Panc1 (cell line): ENCODE measurements at regions not wholly inside any gene's neighbourhood (a gene's known extent, or its start where the extent isn't known, plus 50 kb on each side); places are given as distances from the start of the nearest gene placed in this dataset.

Source experiments
- ATAC-seq: fragments of 200-7000 bp; cut with Tn5 transposase; 2 replicates; pipeline ENCODE4 v1.9.1; 2020; ENCODE audit warnings: mild to moderate bottlenecking, moderate library complexity
- BruUV-seq: library from RNA; stranded (reverse); fragments of 400-500 nt; replicated peaks from 2 replicates; lab custom pipeline; 2021; lab: Mats Ljungman, UMichigan
- CTCF ChIA-PET: fragments of 300-600 bp; sonication (Branson Sonifier 250); formaldehyde crosslinking; loops from one replicate; lab custom pipeline; 2022; ENCODE audit warnings: antibody characterized with exemption; lab: Charles Lee
- POLR2A ChIA-PET: fragments of 300-600 bp; sonication (Branson Sonifier 250); formaldehyde crosslinking; loops from one replicate; lab custom pipeline; 2022; ENCODE audit warnings: antibody characterized with exemption; lab: Charles Lee
- DNase-seq: peaks from one replicate; pipeline ENCODE4 v3.0.0-alpha.2; 2010; ENCODE audit warnings: low read depth, low spot score
- H3K27ac ChIP-seq: 2 replicates; pipeline ENCODE4 v1.5.1; 2011; ENCODE audit warnings: mild to moderate bottlenecking, low read length, inconsistent platforms
- H3K27me3 ChIP-seq: fragments of 200-500 bp; sonication (Bioruptor generic); 2 replicates; pipeline ENCODE4 v1.6.0; 2014; ENCODE audit warnings: low read length, inconsistent platforms; ENCODE audit not compliant: control insufficient read depth, insufficient read depth
- H3K36me3 ChIP-seq: fragments of 200-500 bp; sonication (Bioruptor generic); 2 replicates; pipeline ENCODE4 v1.5.1; 2014; ENCODE audit warnings: inconsistent platforms, mild to moderate bottlenecking, low read length, moderate library complexity; ENCODE audit not compliant: control insufficient read depth, insufficient read depth
- H3K4me1 ChIP-seq: 2 replicates; pipeline ENCODE4 v1.5.1; 2011; ENCODE audit warnings: inconsistent platforms, mild to moderate bottlenecking, low read length, moderate library complexity; ENCODE audit not compliant: control insufficient read depth, insufficient read depth
- H3K4me3 ChIP-seq, 2 experiments: 2 replicates each; pipeline ENCODE4 v1.5.1; 2011 to 2012; ENCODE audit warnings: low read depth in 2 of 2, low read length in 2 of 2, mild to moderate bottlenecking in 2 of 2, inconsistent platforms in 1 of 2, moderate library complexity in 1 of 2
- H3K9me3 ChIP-seq: fragments of 200-500 bp; sonication (Bioruptor generic); 2 replicates; pipeline ENCODE4 v1.5.1; 2014; ENCODE audit warnings: low read depth, mild to moderate bottlenecking, inconsistent platforms, low read length, moderate library complexity; ENCODE audit not compliant: control insufficient read depth, insufficient read depth
- POLR2AphosphoS5 ChIP-seq: IDR thresholded peaks from 2 replicates; pipeline ENCODE4 v1.6.1; 2012; ENCODE audit warnings: mild to moderate bottlenecking, low read depth, low read length, moderate library complexity
- SIN3A ChIP-seq: IDR thresholded peaks from 2 replicates; pipeline ENCODE4 v1.6.1; 2012; ENCODE audit warnings: low read depth, mild to moderate bottlenecking, low read length, moderate library complexity, borderline replicate concordance; ENCODE audit not compliant: insufficient read depth
- TCF7L2 ChIP-seq: IDR thresholded peaks from 2 replicates; pipeline ENCODE4 v1.6.1; 2011; ENCODE audit warnings: mild to moderate bottlenecking, low read depth, low read length, inconsistent platforms
- in situ Hi-C: cut with HindIII; loops from 2 replicates; pipeline ENCODE4 v1.10.0; 2016; ENCODE audit warnings: low sequenced_read_pairs, low pct_unique_long_range_greater_than_20kb
- intact Hi-C: fragments of 100-400 bp; cut with micrococcal nuclease; formaldehyde crosslinking; loops from one replicate; pipeline ENCODE4 v1.10.0; 2022; ENCODE audit not compliant: unreplicated experiment
- TF ChIP-seq, protein P1 (sequence below), 2 experiments: IDR thresholded peaks; 2 replicates each; pipeline ENCODE4 v1.6.1; 2011 to 2012; ENCODE audit warnings: low read depth in 2 of 2, control low read depth in 1 of 2, low read length in 1 of 2, mild to moderate bottlenecking in 1 of 2, moderate library complexity in 1 of 2; ENCODE audit not compliant: insufficient read depth in 1 of 2
- TF ChIP-seq, protein P2 (sequence below): fragments of 450-650 bp; IDR thresholded peaks from 2 replicates; pipeline ENCODE4 v1.5.1; 2017; ENCODE audit warnings: mild to moderate bottlenecking

- H3K27ac ChIP-seq: no peak overlapping the region
- ChIA-PET CTCF (interaction anchor here (0.6 kb wide), 1 partner anchor 173 kb away, joined by 3 read pairs; no protein-coding TSS in a partner anchor), POLR2A (no interaction called here)
- TF ChIP-seq SIN3A (no peak), POLR2AphosphoS5 (no peak), TCF7L2 (no peak)
- TF ChIP-seq, protein P1, sequence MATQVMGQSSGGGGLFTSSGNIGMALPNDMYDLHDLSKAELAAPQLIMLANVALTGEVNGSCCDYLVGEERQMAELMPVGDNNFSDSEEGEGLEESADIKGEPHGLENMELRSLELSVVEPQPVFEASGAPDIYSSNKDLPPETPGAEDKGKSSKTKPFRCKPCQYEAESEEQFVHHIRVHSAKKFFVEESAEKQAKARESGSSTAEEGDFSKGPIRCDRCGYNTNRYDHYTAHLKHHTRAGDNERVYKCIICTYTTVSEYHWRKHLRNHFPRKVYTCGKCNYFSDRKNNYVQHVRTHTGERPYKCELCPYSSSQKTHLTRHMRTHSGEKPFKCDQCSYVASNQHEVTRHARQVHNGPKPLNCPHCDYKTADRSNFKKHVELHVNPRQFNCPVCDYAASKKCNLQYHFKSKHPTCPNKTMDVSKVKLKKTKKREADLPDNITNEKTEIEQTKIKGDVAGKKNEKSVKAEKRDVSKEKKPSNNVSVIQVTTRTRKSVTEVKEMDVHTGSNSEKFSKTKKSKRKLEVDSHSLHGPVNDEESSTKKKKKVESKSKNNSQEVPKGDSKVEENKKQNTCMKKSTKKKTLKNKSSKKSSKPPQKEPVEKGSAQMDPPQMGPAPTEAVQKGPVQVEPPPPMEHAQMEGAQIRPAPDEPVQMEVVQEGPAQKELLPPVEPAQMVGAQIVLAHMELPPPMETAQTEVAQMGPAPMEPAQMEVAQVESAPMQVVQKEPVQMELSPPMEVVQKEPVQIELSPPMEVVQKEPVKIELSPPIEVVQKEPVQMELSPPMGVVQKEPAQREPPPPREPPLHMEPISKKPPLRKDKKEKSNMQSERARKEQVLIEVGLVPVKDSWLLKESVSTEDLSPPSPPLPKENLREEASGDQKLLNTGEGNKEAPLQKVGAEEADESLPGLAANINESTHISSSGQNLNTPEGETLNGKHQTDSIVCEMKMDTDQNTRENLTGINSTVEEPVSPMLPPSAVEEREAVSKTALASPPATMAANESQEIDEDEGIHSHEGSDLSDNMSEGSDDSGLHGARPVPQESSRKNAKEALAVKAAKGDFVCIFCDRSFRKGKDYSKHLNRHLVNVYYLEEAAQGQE (IDR thresholded peaks at IDR 0.05; ENCODE audit: insufficient read depth in 1 of 2, low read depth in 2 of 2, low read length in 1 of 2): no peak
- TF ChIP-seq, protein P2, sequence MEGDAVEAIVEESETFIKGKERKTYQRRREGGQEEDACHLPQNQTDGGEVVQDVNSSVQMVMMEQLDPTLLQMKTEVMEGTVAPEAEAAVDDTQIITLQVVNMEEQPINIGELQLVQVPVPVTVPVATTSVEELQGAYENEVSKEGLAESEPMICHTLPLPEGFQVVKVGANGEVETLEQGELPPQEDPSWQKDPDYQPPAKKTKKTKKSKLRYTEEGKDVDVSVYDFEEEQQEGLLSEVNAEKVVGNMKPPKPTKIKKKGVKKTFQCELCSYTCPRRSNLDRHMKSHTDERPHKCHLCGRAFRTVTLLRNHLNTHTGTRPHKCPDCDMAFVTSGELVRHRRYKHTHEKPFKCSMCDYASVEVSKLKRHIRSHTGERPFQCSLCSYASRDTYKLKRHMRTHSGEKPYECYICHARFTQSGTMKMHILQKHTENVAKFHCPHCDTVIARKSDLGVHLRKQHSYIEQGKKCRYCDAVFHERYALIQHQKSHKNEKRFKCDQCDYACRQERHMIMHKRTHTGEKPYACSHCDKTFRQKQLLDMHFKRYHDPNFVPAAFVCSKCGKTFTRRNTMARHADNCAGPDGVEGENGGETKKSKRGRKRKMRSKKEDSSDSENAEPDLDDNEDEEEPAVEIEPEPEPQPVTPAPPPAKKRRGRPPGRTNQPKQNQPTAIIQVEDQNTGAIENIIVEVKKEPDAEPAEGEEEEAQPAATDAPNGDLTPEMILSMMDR: no peak
- in situ Hi-C loops (no loop called here), intact Hi-C loops (no loop called here)
- no peaks in the 10 kb centered on the region for H3K27me3 ChIP-seq
- no peaks in the 10 kb centered on the region for H3K4me1 ChIP-seq
- no peaks in the 10 kb centered on the region for H3K36me3 ChIP-seq
- no peaks in the 10 kb centered on the region for H3K9me3 ChIP-seq
- DNase-seq: no peak
- no peak overlapping the region for H3K4me3 ChIP-seq
- ATAC-seq: no peak
- no TSS peak for BruUV-seq
These were observed 52.9 kb upstream of the PMEPA1 start for GRCh38 chr20:57762531-57763234.

- Histone ChIP-seq H3K36me3 (no peaks in the 10 kb centered on the region), H3K27me3 (no peaks in the 10 kb centered on the region), H3K4me3 (no peak overlapping the region), H3K9me3 (no peaks in the 10 kb centered on the region), H3K27ac (no peak overlapping the region), H3K4me1 (no peaks in the 10 kb centered on the region)
- POLR2A ChIA-PET: no interaction called here
- ATAC-seq (no peak), DNase-seq (no peak)
- TF ChIP-seq, protein P2: no peak
- TF ChIP-seq POLR2AphosphoS5: no peak
- TF ChIP-seq SIN3A: no peak
- TF ChIP-seq TCF7L2: no peak
- TF ChIP-seq, protein P1 (IDR thresholded peaks at IDR 0.05; ENCODE audit: insufficient read depth in 1 of 2, low read depth in 2 of 2, low read length in 1 of 2): no peak
- in situ Hi-C loops: no loop called here
- no TSS peak for BruUV-seq
- CTCF ChIA-PET: interaction anchor here (0.7 kb wide), 1 partner anchor 50 kb away, joined by 7 read pairs; no protein-coding TSS in a partner anchor
- intact Hi-C loops: no loop called here
These were observed 51.6 kb upstream of the PMEPA1 start for GRCh38 chr20:57761413-57761734.
